ENCODE measurements at regions not wholly inside any gene's neighbourhood (a gene's known extent, or its start where the extent isn't known, plus 50 kb on each side); places are given as distances from the start of the nearest gene placed in this dataset.

GRCh38 chr3:95437409-95437808, 1374.5 kb downstream of the NSUN3 start (continued):
- TF ChIP-seq AR (CRISPR knock-in tag; IDR thresholded peaks at IDR 0.05) (no peak), HMGA2 (CRISPR knock-in tag; IDR thresholded peaks at IDR 0.05) (no peak), MYBL2 (CRISPR knock-in tag; IDR thresholded peaks at IDR 0.05) (no peak), EMX1 (CRISPR knock-in tag; IDR thresholded peaks at IDR 0.05) (no peak), FOXP1 (CRISPR knock-in tag; IDR thresholded peaks at IDR 0.05; ENCODE audit: borderline replicate concordance) (no peak), ZNF138 (CRISPR knock-in tag; conservative IDR thresholded peaks at IDR 0.05) (no peak), FOXJ3 (CRISPR knock-in tag; IDR thresholded peaks at IDR 0.05; ENCODE audit: borderline replicate concordance) (no peak), ZNF121 (CRISPR knock-in tag; IDR thresholded peaks at IDR 0.05) (no peak), TCF7 (CRISPR knock-in tag; IDR thresholded peaks at IDR 0.05; ENCODE audit: low read depth) (no peak), RORB (CRISPR knock-in tag; IDR thresholded peaks at IDR 0.05) (no peak), SOX15 (CRISPR knock-in tag; IDR thresholded peaks at IDR 0.05) (no peak), GRHL2 (CRISPR knock-in tag; IDR thresholded peaks at IDR 0.05; ENCODE audit: insufficient replicate concordance, severe bottlenecking) (no peak), ZNF219 (CRISPR knock-in tag; IDR thresholded peaks at IDR 0.05; ENCODE audit: borderline replicate concordance) (no peak), ZNF396 (CRISPR knock-in tag; IDR thresholded peaks at IDR 0.05; ENCODE audit: borderline replicate concordance) (no peak)

GRCh38 chr3:95438274-95438673, 1375.4 kb downstream of the NSUN3 start:
- H3K27me3 Mint-ChIP-seq (ENCODE audit: low read depth) = no peaks in the 10 kb centered on the region
- no peak overlapping the region for H3K4me3 Mint-ChIP-seq
- peaks cover 5% of the 10 kb centered on the region for H3K4me1 Mint-ChIP-seq
- ChIA-PET CTCF (no interaction called here), POLR2A (no interaction called here)
- H3K36me3 Mint-ChIP-seq = no peaks in the 10 kb centered on the region
- ATAC-seq (peak; percentile 73), DNase-seq (ENCODE audit: low spot score) (no peak)
- H3K27ac Mint-ChIP-seq = peak overlapping the region; percentile 57; the same call in 1 of the 2 replicates
- peaks cover 4% of the 10 kb centered on the region for H3K9me3 Mint-ChIP-seq
- no peak for TF ChIP-seq SMAD3 (CRISPR knock-in tag; IDR thresholded peaks at IDR 0.05; ENCODE audit: borderline replicate concordance)
- no peak for TF ChIP-seq ZNF317 (CRISPR knock-in tag; IDR thresholded peaks at IDR 0.05; ENCODE audit: borderline replicate concordance, low read depth)
- TF ChIP-seq ZNF512 (CRISPR knock-in tag; IDR thresholded peaks at IDR 0.05; ENCODE audit: borderline replicate concordance) = no peak
- TF ChIP-seq TP53 (CRISPR knock-in tag; IDR thresholded peaks at IDR 0.05) = no peak
- no peak for TF ChIP-seq NR3C1 (CRISPR knock-in tag; conservative IDR thresholded peaks at IDR 0.05; ENCODE audit: low read depth)
- no peak for TF ChIP-seq MLX (CRISPR knock-in tag; IDR thresholded peaks at IDR 0.05)
- no peak for TF ChIP-seq PRDM15 (CRISPR knock-in tag; IDR thresholded peaks at IDR 0.05)
- TF ChIP-seq ZNF138 (CRISPR knock-in tag; conservative IDR thresholded peaks at IDR 0.05) = no peak
- no peak for TF ChIP-seq NR2C2 (CRISPR knock-in tag; IDR thresholded peaks at IDR 0.05)
- no peak for TF ChIP-seq GTF2I (CRISPR knock-in tag; conservative IDR thresholded peaks at IDR 0.05)
- no peak for TF ChIP-seq ZNF423 (CRISPR knock-in tag; IDR thresholded peaks at IDR 0.05)
- TF ChIP-seq ETV6 (CRISPR knock-in tag; IDR thresholded peaks at IDR 0.05) = no peak
- no peak for TF ChIP-seq JUN (CRISPR knock-in tag; IDR thresholded peaks at IDR 0.05)
- no peak for TF ChIP-seq MYBL2 (CRISPR knock-in tag; IDR thresholded peaks at IDR 0.05)
- TF ChIP-seq IRF1 (CRISPR knock-in tag; IDR thresholded peaks at IDR 0.05) = no peak

Measured in WTC11 (cell line).